HCT116 (cell line): ENCODE measurements at regions not wholly inside any gene's neighbourhood (a gene's known extent, or its start where the extent isn't known, plus 50 kb on each side); places are given as distances from the start of the nearest gene placed in this dataset.
A peak's percentile ranks its signal among the peaks of the same experiment; 100 is the strongest.

Experiments used
- ATAC-seq: fragments of 200-7000 bp; cut with Tn5 transposase; 2 replicates; pipeline ENCODE4 v1.9.1; 2020; ENCODE audit warnings: mild to moderate bottlenecking, moderate library complexity
- BruUV-seq: library from RNA; stranded (reverse); fragments of 400-500 nt; replicated peaks from 2 replicates; lab custom pipeline; 2021; lab: Mats Ljungman, UMichigan
- CTCF ChIA-PET: fragments of 300-600 bp; sonication (Branson Sonifier 250); formaldehyde crosslinking; loops from one replicate; lab custom pipeline; 2021; ENCODE audit warnings: antibody characterized with exemption; lab: Charles Lee
- POLR2A ChIA-PET: fragments of 300-600, 350-600 bp; sonication (Branson Sonifier 250); formaldehyde crosslinking; loops from one replicate; lab custom pipeline; 2021; ENCODE audit warnings: antibody characterized with exemption; lab: Charles Lee
- RAD21 ChIA-PET, 2 experiments: fragments of 300-600 bp; sonication (Branson Sonifier 250); formaldehyde crosslinking; loops; one replicate each; lab custom pipeline; 2023; ENCODE audit warnings: low total read pairs in 2 of 2; ENCODE audit not compliant: uncharacterized antibody in 2 of 2, unreplicated experiment in 2 of 2, low non-redundant PET in 1 of 2; lab: Charles Lee
- DNase-seq: peaks from one replicate; pipeline ENCODE4 v3.0.0-alpha.2; 2010; ENCODE audit warnings: low read depth, low spot score
- H2AFZ ChIP-seq: fragments of 200-600 bp; shearing (Covaris generic), sonication (generic); 2 replicates; pipeline ENCODE4 v1.6.1; 2017; ENCODE audit warnings: low read depth, mixed run types, mixed read lengths, antibody characterized with exemption, low read length; ENCODE audit not compliant: poor library complexity, severe bottlenecking
- H3K27ac ChIP-seq: 2 replicates; pipeline ENCODE4 v1.5.1; 2012; ENCODE audit warnings: low read depth, low read length
- H3K27me3 ChIP-seq: fragments of 200-600 bp; sonication (generic); 2 replicates; pipeline ENCODE4 v1.6.1; 2016; ENCODE audit warnings: mixed run types, low read length, mixed read lengths; ENCODE audit not compliant: insufficient read depth
- H3K36me3 ChIP-seq, 2 experiments: fragments of 200-500 bp in 1 of 2; fragments of 200-600 bp in 1 of 2; sonication (Bioruptor generic) in 1 of 2; sonication (generic) in 1 of 2; 2 replicates each; pipeline versions ENCODE4 v1.5.1 to v1.6.1; 2014 to 2016; ENCODE audit warnings: low read length in 2 of 2, inconsistent platforms in 1 of 2, mixed read lengths in 1 of 2, mixed run types in 1 of 2; ENCODE audit not compliant: insufficient read depth in 2 of 2, control insufficient read depth in 1 of 2
- H3K4me1 ChIP-seq, 2 experiments: fragments of 200-600 bp in 1 of 2; sonication (generic) in 1 of 2; 2 replicates each; pipeline versions ENCODE4 v1.5.1 to v1.6.1; 2012 to 2017; ENCODE audit warnings: low read length in 2 of 2, inconsistent platforms in 1 of 2, mild to moderate bottlenecking in 1 of 2, mixed read lengths in 1 of 2, mixed run types in 1 of 2, moderate library complexity in 1 of 2; ENCODE audit not compliant: insufficient read depth in 2 of 2, control insufficient read depth in 1 of 2
- H3K4me2 ChIP-seq: fragments of 200-600 bp; sonication (generic); 2 replicates; pipeline ENCODE4 v1.6.1; 2017; ENCODE audit warnings: mixed run types, low read length, mixed read lengths
- H3K4me3 ChIP-seq, 2 experiments: fragments of 200-600 bp in 1 of 2; sonication (generic) in 1 of 2; replicated peaks in 1 of 2; 2 replicates each; pipeline ENCODE4 v1.5.1; 2011 to 2016; ENCODE audit warnings: low read length in 2 of 2, control low read depth in 1 of 2, low read depth in 1 of 2, mild to moderate bottlenecking in 1 of 2, mixed read lengths in 1 of 2, mixed run types in 1 of 2
- H3K79me2 ChIP-seq: fragments of 200-600 bp; sonication (generic); 2 replicates; pipeline ENCODE4 v1.6.1; 2017; ENCODE audit warnings: mild to moderate bottlenecking, mixed run types, low read length, moderate library complexity, mixed read lengths; ENCODE audit not compliant: insufficient read depth
- H3K9ac ChIP-seq: fragments of 200-600 bp; sonication (generic); 2 replicates; pipeline ENCODE4 v1.6.1; 2016; ENCODE audit warnings: low read length, mixed read lengths
- H3K9me2 ChIP-seq: fragments of 200-600 bp; sonication (generic), shearing (Covaris generic); 2 replicates; pipeline ENCODE4 v1.6.1; 2017; ENCODE audit warnings: mixed run types, mild to moderate bottlenecking, moderate library complexity; ENCODE audit not compliant: insufficient read depth
- H3K9me3 ChIP-seq, 2 experiments: fragments of 200-500 bp in 1 of 2; fragments of 200-600 bp in 1 of 2; sonication (Bioruptor generic) in 1 of 2; sonication (generic) in 1 of 2; 2 replicates each; pipeline ENCODE4 v1.6.1; 2014 to 2017; ENCODE audit warnings: low read length in 2 of 2, mixed read lengths in 2 of 2, inconsistent platforms in 1 of 2, low read depth in 1 of 2, mild to moderate bottlenecking in 1 of 2, mixed run types in 1 of 2, moderate library complexity in 1 of 2; ENCODE audit not compliant: control insufficient read depth in 1 of 2, insufficient read depth in 1 of 2
- H4K20me1 ChIP-seq: fragments of 200-600 bp; sonication (generic), shearing (Covaris generic); 2 replicates; pipeline ENCODE4 v1.6.1; 2017; ENCODE audit warnings: mixed run types, mild to moderate bottlenecking, moderate library complexity; ENCODE audit not compliant: insufficient read depth
- CBX3 ChIP-seq: IDR thresholded peaks from 2 replicates; pipeline ENCODE4 v1.6.1; 2012; ENCODE audit warnings: low read depth
- CEBPB ChIP-seq: IDR thresholded peaks from 2 replicates; pipeline ENCODE4 v1.6.1; 2012; ENCODE audit warnings: low read depth
- EGR1 ChIP-seq: IDR thresholded peaks from 2 replicates; pipeline ENCODE4 v1.6.1; 2012; ENCODE audit warnings: low read depth
- EZH2 ChIP-seq: fragments of 200-600 bp; sonication (generic); IDR thresholded peaks from 2 replicates; pipeline ENCODE4 v1.6.1; 2017; ENCODE audit warnings: antibody characterized with exemption, mixed run types
- EZH2phosphoT487 ChIP-seq: fragments of 200-600 bp; IDR thresholded peaks from 2 replicates; pipeline ENCODE4 v1.6.1; 2018; ENCODE audit warnings: antibody characterized with exemption, borderline replicate concordance
- FOSL1 ChIP-seq: IDR thresholded peaks from 2 replicates; pipeline ENCODE4 v1.6.1; 2012; ENCODE audit warnings: low read depth
- JUND ChIP-seq: IDR thresholded peaks from 2 replicates; pipeline ENCODE4 v1.6.1; 2012
- POLR2A ChIP-seq: IDR thresholded peaks from 2 replicates; pipeline ENCODE4 v1.7.0; 2011; ENCODE audit warnings: borderline replicate concordance; ENCODE audit not compliant: insufficient read depth, insufficient read length; ENCODE audit errors: extremely low read depth
- POLR2AphosphoS5 ChIP-seq: IDR thresholded peaks from 2 replicates; pipeline ENCODE4 v1.6.1; 2011; ENCODE audit warnings: mild to moderate bottlenecking, low read depth, low read length, moderate library complexity
- RAD21 ChIP-seq: IDR thresholded peaks from 2 replicates; pipeline ENCODE4 v1.6.1; 2012; ENCODE audit warnings: low read depth, mild to moderate bottlenecking
- SIN3A ChIP-seq: IDR thresholded peaks from 2 replicates; pipeline ENCODE4 v1.6.1; 2012; ENCODE audit warnings: low read depth
- SRF ChIP-seq: IDR thresholded peaks from 2 replicates; pipeline ENCODE4 v1.6.1; 2012; ENCODE audit warnings: low read depth
- ZFX ChIP-seq: fragments of 450-650 bp; IDR thresholded peaks from 2 replicates; pipeline ENCODE4 v1.6.1; 2017
- ZNF274 ChIP-seq: fragments of 200-500 bp; sonication (Bioruptor generic); IDR thresholded peaks from 2 replicates; pipeline ENCODE4 v1.6.1; 2014; ENCODE audit warnings: mild to moderate bottlenecking, low read depth, low read length, inconsistent platforms
- intact Hi-C: fragments of 100-400 bp; cut with micrococcal nuclease; formaldehyde crosslinking; loops from 2 replicates; pipeline ENCODE4 v1.10.0; 2022
- TF ChIP-seq, protein P1 (sequence below): IDR thresholded peaks from 2 replicates; pipeline ENCODE4 v1.6.1; 2012
- TF ChIP-seq, protein P2 (sequence below): IDR thresholded peaks from 2 replicates; pipeline ENCODE4 v1.6.1; 2011; ENCODE audit warnings: mild to moderate bottlenecking, low read length, moderate library complexity; ENCODE audit not compliant: insufficient replicate concordance; ENCODE audit errors: extremely low read depth

DNA sequence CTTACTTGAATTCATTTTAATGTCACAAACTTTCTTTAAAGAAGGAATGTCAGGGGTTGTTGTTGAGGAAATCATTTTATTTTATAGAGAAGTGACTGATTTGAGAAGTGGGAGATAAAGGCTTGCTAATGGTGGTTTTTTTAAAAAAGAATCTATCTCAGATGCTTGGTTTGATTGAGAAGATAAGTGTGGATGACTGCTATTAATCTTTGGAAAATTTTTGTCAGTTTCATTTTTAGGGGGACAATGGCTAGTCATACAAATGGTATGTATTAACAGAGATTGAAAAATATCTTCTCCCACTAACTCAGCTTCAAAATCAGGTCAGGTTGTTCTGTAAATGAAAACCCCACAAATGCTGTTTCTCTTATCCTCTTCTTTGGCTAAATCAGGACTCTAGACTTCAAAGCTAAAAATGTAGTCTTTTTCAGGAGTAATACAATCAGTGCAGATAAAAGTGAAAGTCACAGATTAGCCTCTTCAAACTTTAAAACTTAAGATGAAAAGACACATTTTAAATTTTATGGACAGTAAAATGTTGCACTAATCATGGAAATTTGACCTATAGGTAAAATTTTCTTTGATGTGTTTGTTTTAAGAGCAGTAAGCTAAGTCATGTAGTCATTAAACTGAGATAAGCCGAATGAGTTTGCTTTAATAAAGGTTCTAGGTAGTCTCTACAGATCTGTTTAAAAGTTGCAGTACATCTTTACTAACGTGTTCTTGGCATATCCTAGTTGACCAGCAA, 674.2 kb upstream of the VRK2 start:
- H3K4me2 ChIP-seq: peak overlapping the region; percentile 68
- TF ChIP-seq, protein P1, sequence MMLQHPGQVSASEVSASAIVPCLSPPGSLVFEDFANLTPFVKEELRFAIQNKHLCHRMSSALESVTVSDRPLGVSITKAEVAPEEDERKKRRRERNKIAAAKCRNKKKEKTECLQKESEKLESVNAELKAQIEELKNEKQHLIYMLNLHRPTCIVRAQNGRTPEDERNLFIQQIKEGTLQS: no peak
- TF ChIP-seq FOSL1: peak; percentile 11; the same call in 1 of the 2 replicates
- H3K9me3 ChIP-seq: no peaks in the 10 kb centered on the region
- peak overlapping the region; percentile 93 for H2AFZ ChIP-seq
- no peaks in the 10 kb centered on the region for H3K36me3 ChIP-seq
- no peaks in the 10 kb centered on the region for H3K9me2 ChIP-seq
- intact Hi-C loops: loop anchor here (5.0 kb wide), 1 partner anchor 1185 kb away; no protein-coding TSS in a partner anchor
- no peaks in the 10 kb centered on the region for H3K27me3 ChIP-seq
- CTCF ChIA-PET: no interaction called here
- ATAC-seq (no peak), DNase-seq (no peak)
- H3K27ac ChIP-seq: no peak overlapping the region
- RAD21 ChIA-PET: no interaction called here
- peaks cover 25 to 66% of the 10 kb centered on the region in 2 experiments for H3K4me1 ChIP-seq
- POLR2A ChIA-PET: interaction anchor here (1.3 kb wide), 1 partner anchor 16 kb away, joined by 4 read pairs; no protein-coding TSS in a partner anchor
- H3K9ac ChIP-seq: peak overlapping the region; percentile 39
- H3K79me2 ChIP-seq: no peaks in the 10 kb centered on the region
- BruUV-seq: no TSS peak
- H3K4me3 ChIP-seq: peak overlapping the region in 1 of 2 experiments; percentile 28; a peak in 3 of 4 replicates
- no peaks in the 10 kb centered on the region for H4K20me1 ChIP-seq

DNA sequence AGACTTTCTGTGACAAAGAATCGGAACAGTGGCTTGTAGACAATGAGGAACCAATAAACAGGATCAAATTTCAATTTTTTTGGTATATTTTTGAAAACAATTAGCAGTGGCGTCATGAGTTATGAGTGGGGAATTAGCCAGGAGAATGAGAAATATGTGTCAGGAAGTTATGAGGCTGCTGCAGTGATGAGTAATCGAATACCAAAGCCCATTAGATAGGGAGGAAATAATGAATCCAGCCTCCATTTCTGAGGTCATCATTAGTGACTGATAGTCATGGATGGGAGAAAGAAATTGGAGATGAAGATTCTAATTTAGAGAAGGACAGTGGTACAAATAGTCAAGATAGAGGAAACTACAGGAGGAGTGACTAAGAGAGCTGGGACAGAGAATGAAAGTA, 673.1 kb upstream of the VRK2 start:
- Histone ChIP-seq H3K4me1 (peaks cover 20 to 56% of the 10 kb centered on the region in 2 experiments), H3K9ac (no peak overlapping the region), H3K36me3 (no peaks in the 10 kb centered on the region), H3K4me2 (peak overlapping the region; percentile 68), H3K27me3 (no peaks in the 10 kb centered on the region), H2AFZ (peak overlapping the region; percentile 93), H4K20me1 (no peaks in the 10 kb centered on the region), H3K9me3 (no peaks in the 10 kb centered on the region), H3K9me2 (no peaks in the 10 kb centered on the region), H3K27ac (no peak overlapping the region), H3K4me3 (peak overlapping the region; percentile 2 to 28; a peak in 3 of 4 replicates), H3K79me2 (no peaks in the 10 kb centered on the region)
- ChIA-PET POLR2A (no interaction called here), CTCF (no interaction called here), RAD21 (no interaction called here)
- DNase-seq (peak; percentile 70), ATAC-seq (peak; percentile 75)
- intact Hi-C loops: loop anchor here (5.0 kb wide), 1 partner anchor 1186 kb away; no protein-coding TSS in a partner anchor
- no TSS peak for BruUV-seq
- TF ChIP-seq ZFX (no peak), RAD21 (0 out of 2 replicates have a peak, but pooled peaks have one; percentile 15), CEBPB (0 out of 2 replicates have a peak, but pooled peaks have one; percentile 33), FOSL1 (peak; percentile 86), EZH2 (no peak), SRF (no peak), JUND (peak; percentile 77), EGR1 (no peak), SIN3A (no peak; the same call in 1 of the 2 replicates), CBX3 (peak; percentile 75; the same call in 1 of the 2 replicates), ZNF274 (no peak), POLR2A (no peak), POLR2AphosphoS5 (peak; percentile 37; the same call in 1 of the 2 replicates), EZH2phosphoT487 (no peak)
- TF ChIP-seq, protein P1: peak; percentile 65; the same call in 1 of the 2 replicates
- TF ChIP-seq, protein P2, sequence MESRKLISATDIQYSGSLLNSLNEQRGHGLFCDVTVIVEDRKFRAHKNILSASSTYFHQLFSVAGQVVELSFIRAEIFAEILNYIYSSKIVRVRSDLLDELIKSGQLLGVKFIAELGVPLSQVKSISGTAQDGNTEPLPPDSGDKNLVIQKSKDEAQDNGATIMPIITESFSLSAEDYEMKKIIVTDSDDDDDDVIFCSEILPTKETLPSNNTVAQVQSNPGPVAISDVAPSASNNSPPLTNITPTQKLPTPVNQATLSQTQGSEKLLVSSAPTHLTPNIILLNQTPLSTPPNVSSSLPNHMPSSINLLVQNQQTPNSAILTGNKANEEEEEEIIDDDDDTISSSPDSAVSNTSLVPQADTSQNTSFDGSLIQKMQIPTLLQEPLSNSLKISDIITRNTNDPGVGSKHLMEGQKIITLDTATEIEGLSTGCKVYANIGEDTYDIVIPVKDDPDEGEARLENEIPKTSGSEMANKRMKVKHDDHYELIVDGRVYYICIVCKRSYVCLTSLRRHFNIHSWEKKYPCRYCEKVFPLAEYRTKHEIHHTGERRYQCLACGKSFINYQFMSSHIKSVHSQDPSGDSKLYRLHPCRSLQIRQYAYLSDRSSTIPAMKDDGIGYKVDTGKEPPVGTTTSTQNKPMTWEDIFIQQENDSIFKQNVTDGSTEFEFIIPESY: no peak
